COLO668 (cell line): ENCODE measurements at regions not wholly inside any gene's neighbourhood (a gene's known extent, or its start where the extent isn't known, plus 50 kb on each side); places are given as distances from the start of the nearest gene placed in this dataset.
"Not testable (repeated sequence)": the region's sequence is repeated elsewhere in the genome, so short reads cannot be mapped to it uniquely, and the experiment has no call there.

Experiments used
- DNase-seq: peaks from one replicate; lab custom pipeline; 2025; ENCODE audit not compliant: unreplicated experiment; lab: John Stamatoyannopoulos, UW

DNA sequence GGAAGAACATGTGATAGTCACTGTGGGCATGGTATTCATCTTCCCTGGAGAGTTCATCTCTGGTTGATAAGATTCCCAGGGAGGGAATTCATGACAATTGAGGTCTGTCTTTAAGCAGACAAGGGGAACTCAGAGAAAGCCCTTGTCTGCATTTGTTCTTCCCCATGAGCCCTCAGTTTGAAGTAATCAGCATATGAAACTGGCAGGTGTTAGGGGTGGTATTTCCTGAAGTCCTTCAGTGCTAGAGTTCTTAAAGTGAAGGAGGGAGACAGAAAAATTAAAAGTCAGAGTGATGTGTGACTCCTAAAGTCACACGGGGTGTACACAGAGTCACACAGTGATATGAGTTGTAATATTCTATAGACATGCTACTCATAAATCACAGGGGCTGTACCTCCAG, 60.6 kb upstream of the SYK start:
- no peak for DNase-seq

DNA sequence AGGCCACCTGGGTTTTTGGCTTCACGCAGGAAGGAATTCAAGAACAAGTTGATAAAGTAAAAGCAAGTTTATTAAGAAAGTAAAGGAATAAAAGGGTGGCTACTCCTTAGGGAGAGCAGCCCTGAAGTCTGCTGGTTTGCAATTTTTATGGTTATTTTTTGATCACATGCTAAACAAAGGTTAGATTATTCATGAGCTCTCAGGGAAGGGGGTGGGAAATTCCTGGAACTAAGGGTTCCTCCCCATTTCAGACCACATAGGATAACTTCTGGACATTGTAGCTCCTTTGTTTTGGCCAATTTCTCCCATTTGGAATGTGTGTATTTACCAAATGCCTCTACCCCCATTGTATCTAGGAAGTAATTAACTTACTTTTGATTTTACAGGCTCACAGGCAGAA, 63.9 kb upstream of the SYK start:
- no peak for DNase-seq

DNA sequence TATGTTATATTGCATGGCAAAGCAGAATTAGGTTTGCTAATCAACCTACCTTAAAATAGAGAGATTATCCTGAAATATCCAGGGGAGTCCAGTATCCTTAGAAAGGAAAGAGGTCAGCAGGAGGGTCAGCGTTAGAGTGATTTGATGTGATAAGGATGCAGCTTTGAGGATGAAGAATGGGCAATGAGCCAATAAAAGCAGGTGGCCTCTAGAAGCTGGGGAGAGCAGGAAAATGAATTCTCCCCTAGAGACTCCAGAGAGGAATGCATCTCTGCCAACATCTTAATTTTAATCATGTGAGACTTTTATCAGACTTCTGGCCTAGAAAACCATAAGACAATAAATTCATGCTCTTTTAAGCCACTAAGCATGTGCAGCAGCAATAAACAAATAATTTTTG, 65.7 kb upstream of the SYK start:
- DNase-seq, result peak; percentile 29

DNA sequence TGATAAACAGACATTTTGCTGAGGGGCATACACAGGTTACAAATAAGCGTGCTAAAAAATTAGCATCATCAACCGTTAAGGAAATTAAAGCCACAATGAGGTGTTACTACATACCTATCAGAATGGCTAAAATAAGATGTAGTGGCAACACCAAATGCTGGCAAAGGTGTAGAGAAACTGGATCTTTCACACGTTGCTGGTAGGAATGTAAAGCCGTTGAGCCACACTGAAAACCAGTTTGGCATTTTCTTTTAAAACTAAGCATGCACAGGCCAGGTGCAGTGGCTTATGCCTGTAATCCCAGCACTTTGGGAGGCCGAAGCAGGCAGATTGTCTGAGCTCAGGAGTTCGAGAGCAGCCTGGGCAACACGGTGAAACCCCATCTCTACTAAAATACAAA, 67.0 kb upstream of the SYK start:
- DNase-seq, result no peak

DNA sequence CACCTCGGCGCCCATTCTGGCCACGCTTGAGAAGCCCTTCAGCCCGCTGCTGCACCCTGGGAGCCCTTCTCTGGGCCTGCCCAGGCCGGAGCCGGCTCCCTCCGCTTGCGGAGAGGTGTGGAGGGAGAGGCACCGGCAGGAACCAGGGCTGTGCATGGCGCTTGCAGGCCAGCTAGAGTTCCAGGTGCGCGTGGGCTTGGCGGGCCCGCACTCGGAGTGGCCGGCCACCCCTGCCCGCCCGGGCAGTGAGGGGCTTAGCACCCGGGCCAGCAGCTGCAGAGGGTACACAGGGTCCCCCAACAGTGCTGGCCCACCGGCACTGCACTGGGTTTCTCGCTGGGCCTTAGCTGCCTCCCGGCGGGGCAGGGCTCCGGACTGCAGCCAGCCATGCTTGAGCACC, 72.3 kb upstream of the SYK start:
- no peak for DNase-seq

DNA sequence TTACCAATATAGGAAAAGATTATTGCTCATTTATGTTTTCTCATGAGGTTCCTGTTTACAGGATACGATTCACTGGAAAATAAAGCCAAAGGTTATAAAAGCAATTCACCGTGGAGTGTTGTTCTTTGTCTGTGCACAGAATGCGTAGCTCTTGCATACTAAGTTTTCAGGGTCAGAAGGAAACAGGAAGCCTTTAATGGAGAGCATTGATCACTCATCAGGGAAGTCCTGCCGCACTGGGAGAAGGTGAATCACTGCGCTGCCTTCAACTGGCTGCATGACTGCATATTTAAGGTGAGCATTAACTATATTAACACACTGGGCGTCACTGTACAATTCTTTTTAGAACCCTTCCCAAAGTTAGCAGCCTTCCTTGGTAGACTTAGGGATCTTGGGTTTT, 74.1 kb upstream of the SYK start:
- DNase-seq, result no peak

DNA sequence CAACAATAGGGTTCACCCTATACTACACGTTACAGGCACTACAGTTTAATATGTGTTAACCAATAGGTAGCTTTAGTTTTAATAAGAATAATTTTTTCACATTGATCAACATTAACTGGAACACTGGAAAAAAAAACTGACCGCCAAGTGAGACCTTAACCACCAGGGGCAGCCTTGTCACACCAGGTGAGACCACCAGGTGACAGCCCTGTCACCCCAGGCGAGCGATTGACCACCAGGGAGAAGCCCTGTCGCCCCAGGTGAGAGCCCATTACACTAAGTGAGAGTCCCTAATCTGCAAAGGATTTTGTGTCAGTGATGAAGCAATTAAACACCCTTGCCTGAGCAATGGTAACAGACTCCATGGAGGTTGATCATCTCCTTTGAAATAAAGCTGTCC, 75.4 kb upstream of the SYK start:
- no peak for DNase-seq

DNA sequence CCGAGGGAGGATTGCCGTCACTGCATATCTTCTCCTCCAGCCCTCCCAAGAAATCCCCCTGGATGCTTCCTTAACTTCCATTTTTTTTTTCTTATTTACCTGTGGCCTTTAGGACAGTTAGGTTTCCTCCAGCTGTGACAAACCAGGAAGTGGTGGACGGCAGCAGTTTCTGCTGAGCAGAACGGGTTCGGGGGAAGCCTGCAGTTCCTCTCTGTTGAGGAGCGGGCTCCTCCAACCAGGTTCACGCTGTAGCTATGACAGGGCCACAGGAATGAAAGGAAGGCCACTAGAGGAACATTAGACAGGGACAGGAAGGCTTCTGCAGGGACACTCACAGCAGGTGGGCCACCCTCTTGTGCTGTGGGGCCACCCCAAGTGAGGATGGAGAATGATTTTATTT, 76.7 kb upstream of the SYK start:
- DNase-seq, result no peak

DNA sequence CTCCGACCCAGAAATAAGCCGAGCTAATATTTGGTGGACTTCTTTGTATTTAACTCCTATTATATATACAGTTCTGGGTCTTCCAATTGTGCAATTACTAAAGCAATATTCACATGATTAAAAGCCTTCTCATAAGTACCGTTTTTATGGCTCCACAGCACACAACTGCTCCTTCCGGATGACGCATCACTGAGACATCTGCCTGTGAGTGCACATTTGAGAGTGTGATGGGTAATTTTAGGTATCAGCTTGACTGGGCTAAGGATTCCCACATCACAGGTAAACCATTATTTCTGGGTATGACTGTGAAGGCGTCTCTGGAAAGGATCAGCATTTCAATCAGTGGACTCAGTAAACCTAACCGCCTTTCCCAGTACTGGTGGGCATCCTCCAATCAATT, 77.5 kb upstream of the SYK start:
- DNase-seq, result no peak

DNA sequence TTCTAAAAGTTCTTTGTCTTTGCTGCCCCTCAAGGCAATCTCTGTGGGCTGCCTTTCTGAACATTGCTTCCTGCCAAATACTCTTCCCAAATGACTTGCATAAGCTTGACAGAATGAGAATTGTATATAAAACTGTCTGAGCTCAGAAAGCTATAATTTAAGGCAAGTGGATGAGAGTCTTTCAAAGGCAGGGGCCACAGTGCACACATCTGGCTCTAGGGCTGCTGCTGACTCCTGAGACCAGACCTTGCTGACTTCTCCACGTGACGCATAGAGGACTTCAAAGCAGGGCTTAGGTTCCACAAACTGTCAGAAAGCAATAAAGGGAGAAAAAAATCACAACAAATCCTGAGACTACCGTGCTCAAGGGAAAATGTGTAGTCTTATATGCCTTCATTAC, 79.4 kb upstream of the DIRAS2 start:
- DNase-seq, result no peak

DNA sequence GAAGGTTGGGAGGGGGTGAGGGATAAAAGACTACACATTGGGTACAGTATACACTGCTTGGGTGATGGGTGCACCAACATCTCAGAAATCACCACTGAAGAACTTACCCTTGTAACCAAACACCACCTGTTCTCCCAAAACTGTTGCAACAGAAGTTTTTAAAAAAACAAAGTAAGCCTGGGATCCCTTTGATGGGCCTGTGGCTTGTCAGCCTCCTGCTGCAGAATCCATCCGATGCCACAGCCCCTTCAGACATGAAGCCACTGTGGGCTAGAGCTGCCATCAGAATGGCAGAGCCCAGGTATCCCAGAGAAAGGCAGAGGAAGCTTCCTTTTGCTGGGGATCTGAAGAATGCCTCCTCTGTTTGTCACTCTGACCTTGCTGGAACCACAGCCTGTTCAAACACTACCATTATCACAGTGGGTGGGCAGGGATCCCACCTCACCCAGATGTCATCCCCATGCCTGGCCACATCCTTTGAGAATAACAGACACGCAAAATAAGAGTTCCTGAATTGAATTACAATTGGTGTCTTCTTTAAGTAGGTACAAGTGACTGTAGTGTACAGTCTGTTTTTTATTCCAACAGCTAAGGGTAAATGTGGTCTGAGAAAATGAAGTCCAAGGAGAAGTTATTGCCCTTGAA, 78.1 kb upstream of the DIRAS2 start:
- no peak for DNase-seq

DNA sequence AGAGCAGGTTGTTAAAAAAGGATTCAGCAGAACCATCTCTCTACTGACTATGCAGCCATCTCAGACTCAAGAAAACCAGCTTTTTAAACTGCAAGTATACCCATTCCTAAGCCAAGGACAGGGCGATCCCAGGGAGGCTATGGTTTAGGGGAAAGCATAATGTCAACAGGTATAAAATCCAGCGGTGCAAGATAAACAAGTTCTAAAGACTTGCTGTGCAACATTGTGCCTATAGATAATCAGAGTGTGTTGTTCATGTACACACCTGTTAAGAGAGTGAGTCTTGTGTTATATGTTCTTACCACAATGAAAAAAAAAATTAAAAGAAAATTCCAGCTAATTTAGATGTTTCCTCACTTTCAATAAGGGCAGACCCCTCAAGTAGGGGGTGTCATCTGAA, 63.6 kb upstream of the DIRAS2 start:
- no peak for DNase-seq

DNA sequence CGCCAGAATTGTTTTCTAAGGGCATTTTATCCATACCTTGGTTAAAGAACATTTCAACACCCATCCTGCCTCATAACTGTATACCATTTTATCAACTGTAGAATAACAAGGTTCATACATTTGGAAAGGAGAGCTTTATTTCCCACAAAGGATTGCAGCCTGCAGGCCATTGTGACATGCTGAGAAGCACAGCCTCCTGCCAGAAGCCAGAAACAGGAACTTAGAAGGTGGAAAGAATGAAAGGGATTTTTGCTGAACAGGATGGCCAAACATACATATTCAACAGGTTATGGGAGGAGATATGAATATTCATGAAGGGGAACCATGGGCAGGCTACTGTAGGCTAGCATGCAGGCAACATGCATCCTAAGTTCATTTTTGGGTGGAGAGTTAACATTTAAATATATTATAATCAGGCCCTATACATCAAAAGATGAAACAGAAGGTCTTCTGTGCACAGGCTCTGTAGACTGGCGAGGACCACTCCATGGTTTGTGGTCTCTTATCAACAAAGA, 59.9 kb upstream of the DIRAS2 start:
- no peak for DNase-seq

DNA sequence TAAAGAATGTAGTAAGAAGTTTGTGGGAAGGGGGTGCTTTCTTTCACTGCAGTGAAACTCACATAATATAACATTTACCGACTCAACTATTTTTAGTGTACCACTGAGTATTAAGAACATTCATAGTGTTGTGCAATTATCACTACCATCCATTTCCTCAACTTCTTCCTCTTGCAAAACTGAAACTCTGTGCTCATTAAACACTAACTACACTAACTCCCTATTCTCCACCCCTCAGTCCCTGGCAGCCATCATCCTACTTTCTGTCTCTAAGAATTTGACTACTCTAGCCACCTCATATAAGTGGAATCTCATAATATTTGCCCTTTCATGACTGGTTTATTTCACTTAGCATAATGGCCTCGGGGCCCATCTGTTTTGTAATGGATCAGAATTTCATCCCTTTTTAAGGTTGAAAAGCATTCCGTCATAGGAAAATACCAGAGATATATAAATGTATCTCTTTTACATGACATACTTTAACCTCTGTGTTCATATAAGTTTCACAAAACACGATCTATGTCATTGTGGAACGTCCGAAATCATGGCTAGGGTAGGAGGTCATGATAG, 56.3 kb upstream of the DIRAS2 start:
- DNase-seq, result no peak

DNA sequence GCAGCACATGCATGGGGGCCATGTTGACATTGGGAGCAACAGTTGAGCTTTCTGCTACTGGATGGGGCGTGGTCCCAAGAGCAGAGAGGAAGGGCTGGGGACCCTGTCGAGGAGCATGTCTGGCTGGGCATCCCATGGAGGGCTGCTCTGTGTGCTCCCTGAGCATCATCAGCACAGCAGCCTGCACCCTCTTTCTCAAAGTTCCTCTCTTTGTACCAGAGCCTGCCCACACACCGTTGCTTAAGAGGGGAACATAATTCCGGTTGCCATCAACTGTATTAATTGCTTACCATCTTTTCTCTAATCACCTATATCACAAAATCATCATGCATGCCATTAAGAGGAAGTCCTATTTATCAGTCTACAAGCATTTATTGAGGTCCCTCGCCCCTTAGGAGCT, 55.2 kb upstream of the DIRAS2 start:
- no peak for DNase-seq

DNA sequence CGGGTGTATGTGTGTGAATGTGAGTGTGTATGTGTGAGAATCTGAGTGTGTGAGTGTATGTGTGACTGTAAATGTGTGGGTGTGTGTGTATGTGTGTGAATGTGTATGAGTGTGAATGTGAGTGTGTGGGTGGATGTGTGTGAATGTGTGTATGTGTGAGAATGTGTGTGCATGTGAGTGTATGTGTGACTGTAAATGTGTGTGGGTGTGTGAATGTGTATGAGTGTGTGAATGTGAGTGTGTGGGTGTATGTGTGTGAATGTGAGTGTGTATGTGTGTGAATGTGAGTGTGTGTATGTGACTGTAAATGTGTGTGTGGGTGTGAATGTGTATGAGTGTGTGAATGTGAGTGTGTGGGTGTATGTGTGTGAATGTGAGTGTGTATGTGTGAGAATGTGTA, 51.6 kb upstream of the DIRAS2 start:
- not testable (repeated sequence) for DNase-seq
